Epithelial cell of proximal tubule (primary cell): ENCODE measurements at regions not wholly inside any gene's neighbourhood (a gene's known extent, or its start where the extent isn't known, plus 50 kb on each side); places are given as distances from the start of the nearest gene placed in this dataset.

Source experiments
- DNase-seq: peaks from one replicate; pipeline ENCODE4 v3.0.0-alpha.2; 2011; ENCODE audit warnings: low read depth
- H3K4me3 ChIP-seq: 2 replicates; pipeline ENCODE4 v1.5.1; 2011; ENCODE audit warnings: low read depth, mild to moderate bottlenecking, low read length
- CTCF ChIP-seq: conservative IDR thresholded peaks from 2 replicates; pipeline ENCODE4 v1.5.1; 2012; ENCODE audit warnings: low read depth, mild to moderate bottlenecking, low read length

- DNase-seq, result no peak
- no peak for TF ChIP-seq CTCF
- no peak overlapping the region for H3K4me3 ChIP-seq
These were observed 90.8 kb upstream of the IRX4 start for GRCh38 chr5:1973391-1974013.

- no peak for TF ChIP-seq CTCF
- no peak overlapping the region for H3K4me3 ChIP-seq
- no peak for DNase-seq
These were observed 89.2 kb upstream of the IRX4 start for GRCh38 chr5:1971944-1972343.

GRCh38 chr5:1967736-1968135, 85.0 kb upstream of the IRX4 start:
- H3K4me3 ChIP-seq, result no peak overlapping the region
- TF ChIP-seq CTCF, result no peak
- no peak for DNase-seq

- DNase-seq, result no peak
- TF ChIP-seq CTCF, result no peak
- H3K4me3 ChIP-seq, result no peak overlapping the region
These were observed 83.7 kb upstream of the IRX4 start for GRCh38 chr5:1966461-1966860.

- H3K4me3 ChIP-seq, result no peak overlapping the region
- DNase-seq, result no peak
- TF ChIP-seq CTCF, result no peak
These were observed 83.2 kb upstream of the IRX4 start for GRCh38 chr5:1965925-1966324.

- no peak for TF ChIP-seq CTCF
- DNase-seq, result no peak
- no peak overlapping the region for H3K4me3 ChIP-seq
These were observed 81.3 kb upstream of the IRX4 start for GRCh38 chr5:1963941-1964451.

- DNase-seq, result no peak
- TF ChIP-seq CTCF, result no peak
- H3K4me3 ChIP-seq, result no peak overlapping the region
These were observed 80.6 kb upstream of the IRX4 start for GRCh38 chr5:1963358-1963757.
